ENCODE measurements at regions not wholly inside any gene's neighbourhood (a gene's known extent, or its start where the extent isn't known, plus 50 kb on each side); places are given as distances from the start of the nearest gene placed in this dataset.
"Not testable (repeated sequence)": the region's sequence is repeated elsewhere in the genome, so short reads cannot be mapped to it uniquely, and the experiment has no call there.

- no peak for DNase-seq (ENCODE audit: low read depth)
These were observed 50.0 kb upstream of the RASGRP1 start for GRCh38 chr15:38614621-38615020.

- no peak for DNase-seq (ENCODE audit: low read depth)
These were observed 53.2 kb upstream of the RASGRP1 start for GRCh38 chr15:38617831-38618230.

DNA sequence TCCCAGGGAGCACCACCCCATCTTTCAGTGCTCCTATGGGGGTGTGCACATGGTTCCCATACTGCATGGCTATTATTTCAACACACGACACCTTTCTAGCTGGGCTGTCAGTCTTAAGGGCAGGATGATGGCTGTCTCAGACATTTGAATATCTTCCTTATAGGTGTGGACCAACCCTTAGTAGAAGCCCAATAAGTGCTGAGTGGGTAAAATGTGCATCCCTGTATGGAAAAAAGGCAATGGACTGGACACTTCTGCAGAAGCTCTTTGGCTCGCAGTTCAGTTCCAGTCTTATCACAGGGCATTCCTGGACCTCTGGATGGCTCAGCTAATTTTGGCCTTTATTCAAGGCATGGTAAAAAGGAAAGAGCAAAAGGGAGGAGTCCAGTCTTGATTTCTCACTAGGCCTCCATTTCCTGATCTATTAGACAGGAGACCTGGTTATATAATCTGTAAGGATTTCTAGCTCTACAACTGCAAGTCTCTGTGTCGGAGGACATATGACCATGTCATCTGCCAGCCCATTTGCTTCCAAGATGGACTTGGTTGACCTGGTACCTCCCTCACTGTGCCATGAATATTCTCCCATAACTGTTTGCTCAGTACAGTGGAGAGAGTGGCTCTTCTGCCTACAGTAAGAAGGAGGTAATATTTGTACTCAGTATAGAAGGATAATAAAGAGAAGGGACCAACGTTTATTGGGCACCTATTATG is 53.8 kb upstream of the RASGRP1 start:
- no peak for DNase-seq (ENCODE audit: low read depth)

DNA sequence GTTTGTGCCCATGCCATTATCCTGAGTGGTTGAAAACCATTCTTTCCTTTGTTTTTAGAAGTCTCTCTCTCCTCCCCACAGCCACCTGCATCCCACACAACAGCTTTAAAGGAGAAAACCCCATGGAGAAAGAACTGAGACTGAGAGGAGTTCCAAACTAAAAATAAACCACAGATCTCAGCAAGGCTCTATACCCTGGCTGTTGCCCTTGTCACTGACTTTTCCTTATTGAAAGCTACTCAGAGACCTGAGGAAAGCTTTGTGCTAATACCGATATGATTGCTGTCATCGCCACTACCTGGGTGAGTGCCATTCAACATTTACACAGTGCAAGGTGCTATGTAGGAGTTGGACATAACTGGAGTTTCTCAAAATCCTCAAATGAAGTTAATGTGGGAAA is 55.5 kb upstream of the RASGRP1 start:
- DNase-seq (ENCODE audit: low read depth) = no peak

GRCh38 chr15:38620851-38621594 is 56.4 kb upstream of the RASGRP1 start:
- DNase-seq (ENCODE audit: low read depth) = no peak

DNA sequence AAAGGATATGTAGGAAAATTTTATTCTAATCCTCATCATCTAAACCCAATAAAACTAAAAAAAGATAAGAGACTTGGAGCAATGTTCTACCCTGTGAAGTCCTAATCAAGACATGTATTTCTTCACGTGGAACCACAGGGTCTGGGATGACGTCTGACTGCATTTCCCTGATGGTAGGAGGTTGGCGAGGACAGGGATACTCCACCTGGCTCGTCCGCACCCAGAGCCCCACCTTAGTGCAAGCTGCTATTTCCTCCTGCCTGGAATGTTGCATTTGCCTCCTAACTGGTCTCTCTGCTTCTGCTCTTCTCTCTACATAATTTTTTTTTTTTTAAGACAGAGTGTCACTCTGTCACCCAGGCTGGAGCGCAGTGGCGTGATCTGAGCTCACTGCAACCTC is 57.7 kb upstream of the RASGRP1 start:
- no peak for DNase-seq (ENCODE audit: low read depth)

DNA sequence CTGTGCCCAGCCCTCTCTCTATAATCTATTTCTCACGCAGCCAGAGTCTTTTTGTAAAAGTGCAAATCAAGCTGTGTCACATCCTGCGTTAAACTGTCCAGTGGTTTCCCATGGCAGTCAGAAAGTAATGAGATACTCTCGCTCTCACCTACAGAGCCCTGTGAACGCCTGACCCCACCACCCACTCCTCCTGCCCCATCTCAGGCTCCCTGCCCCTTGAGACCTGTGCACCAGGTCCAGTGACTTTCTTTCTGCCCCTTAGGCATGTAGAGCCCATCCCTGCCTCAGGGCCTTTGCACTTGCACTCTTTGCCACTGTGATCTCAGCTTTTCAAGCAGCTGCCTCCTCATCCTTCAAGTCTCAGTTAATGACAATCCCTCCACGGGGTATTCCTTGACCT is 58.3 kb upstream of the RASGRP1 start:
- no peak for DNase-seq (ENCODE audit: low read depth)

GRCh38 chr15:38623744-38624143 is 59.1 kb upstream of the RASGRP1 start:
- DNase-seq (ENCODE audit: low read depth) = no peak

DNA sequence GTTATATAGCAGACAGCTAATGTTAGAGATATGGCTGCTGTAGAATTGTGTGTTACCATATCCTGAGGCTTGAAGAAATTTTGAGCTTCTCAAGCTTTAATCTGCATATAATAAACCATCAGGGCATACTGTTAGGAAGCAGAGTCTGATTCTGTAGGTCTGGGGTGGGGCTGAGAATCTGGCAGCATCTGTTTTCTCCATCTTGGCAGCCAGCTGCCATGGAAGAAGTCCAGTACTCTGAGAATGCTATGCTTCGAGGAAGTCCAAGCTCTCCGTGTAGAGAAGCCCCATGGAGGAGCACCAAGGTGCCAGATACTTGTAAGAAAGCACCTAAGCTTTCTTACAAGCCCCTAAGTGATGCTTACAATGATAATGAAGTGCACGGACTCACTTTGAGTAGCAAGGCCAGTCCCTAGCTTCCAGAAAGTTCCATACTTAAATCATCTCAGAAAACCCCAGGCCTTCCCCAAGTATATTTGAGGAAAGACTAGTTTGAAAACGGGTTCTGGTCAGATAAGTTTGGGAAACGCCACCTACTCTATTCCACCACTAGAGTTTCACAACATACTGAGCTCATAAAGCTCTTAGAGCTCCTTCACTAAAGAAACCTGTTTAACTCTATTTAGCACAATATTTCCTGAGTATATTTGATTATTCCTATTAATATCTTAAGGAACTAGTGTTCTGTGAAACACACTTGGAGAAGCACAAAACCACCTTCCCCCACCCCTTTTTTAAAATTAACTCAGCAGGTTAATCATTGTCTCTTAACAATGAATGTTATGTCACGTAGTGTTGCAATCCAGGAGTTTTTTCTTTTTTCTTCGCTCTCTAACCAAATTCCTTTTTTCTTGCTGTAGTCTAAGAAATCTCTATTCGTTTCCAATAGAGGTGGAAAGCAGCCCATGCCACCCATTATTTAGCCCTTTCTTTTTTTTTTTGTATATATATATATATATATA is 59.9 kb upstream of the RASGRP1 start:
- DNase-seq (ENCODE audit: low read depth) = no peak

DNA sequence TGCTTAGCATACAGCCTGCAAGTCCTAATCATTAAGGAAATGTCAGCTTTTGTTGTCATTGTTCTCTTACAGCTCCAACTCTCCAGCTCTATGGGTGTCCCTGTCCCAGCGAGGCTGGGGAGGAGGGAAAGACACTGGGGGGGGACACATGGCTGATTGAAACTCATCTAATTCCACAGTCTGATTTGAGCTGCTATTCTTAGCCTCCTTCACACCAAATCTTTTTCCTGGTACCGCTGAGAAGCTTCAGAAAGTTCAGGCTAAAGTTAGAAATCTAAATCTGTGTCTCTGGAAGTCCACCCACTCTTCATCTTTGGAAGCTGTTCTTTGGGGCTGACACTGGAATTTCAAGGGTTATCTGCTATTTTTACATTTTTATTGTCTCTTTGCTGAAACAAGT is 61.3 kb upstream of the RASGRP1 start:
- no peak for DNase-seq (ENCODE audit: low read depth)

DNA sequence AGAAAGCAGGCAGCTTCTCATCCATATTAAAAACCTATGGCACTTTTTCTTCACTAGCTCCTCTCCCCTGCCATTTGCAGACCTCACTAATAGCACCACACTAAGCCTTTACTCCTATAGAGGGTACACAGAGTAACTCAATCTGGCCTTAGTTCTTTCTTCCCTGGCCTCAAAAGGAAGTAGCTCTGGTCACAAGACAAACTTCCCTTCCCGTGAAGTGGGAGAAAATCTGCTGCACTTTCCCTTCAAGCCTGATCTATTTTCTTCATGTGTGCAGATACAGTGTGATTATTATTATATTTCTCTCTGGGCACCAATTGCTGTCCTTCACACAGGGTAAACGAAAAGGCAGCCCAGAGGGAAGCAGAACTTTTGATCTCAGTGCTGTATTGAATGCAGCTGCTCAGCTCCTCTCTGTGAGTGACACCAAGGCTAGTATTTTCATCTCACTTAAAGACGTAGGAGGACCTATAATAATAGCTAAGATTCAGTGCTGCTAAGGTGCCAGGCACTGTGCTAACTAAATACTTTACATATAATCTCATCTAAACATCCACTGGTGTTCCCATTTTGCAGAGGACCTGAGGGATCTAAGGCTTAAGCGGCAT is 61.9 kb upstream of the RASGRP1 start:
- no peak for DNase-seq (ENCODE audit: low read depth)

- DNase-seq (ENCODE audit: low read depth) = no peak
These were observed 63.2 kb upstream of the RASGRP1 start for GRCh38 chr15:38627689-38628277.

- no peak for DNase-seq (ENCODE audit: low read depth)
These were observed 66.8 kb upstream of the RASGRP1 start for GRCh38 chr15:38631119-38632075.

DNA sequence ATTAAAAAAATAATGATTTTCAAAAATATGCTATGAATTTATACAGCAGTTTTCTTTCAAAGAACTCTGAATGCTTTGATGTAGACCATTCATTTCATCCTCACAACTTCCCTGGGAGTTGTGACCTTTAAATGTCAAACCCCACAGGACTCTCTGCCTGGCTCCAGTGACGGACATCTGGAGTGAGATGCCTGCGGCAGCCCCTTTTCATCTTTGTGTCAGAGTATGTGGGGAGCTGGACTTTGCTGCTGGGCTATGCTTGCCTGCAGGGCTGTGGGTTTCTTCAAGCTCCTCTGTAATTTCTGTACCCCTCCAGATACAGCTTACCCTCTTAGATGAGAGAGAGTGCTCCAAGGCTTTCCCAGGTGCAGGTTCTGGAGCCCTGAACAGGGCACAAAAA is 70.6 kb upstream of the RASGRP1 start:
- DNase-seq (ENCODE audit: low read depth) = no peak

DNA sequence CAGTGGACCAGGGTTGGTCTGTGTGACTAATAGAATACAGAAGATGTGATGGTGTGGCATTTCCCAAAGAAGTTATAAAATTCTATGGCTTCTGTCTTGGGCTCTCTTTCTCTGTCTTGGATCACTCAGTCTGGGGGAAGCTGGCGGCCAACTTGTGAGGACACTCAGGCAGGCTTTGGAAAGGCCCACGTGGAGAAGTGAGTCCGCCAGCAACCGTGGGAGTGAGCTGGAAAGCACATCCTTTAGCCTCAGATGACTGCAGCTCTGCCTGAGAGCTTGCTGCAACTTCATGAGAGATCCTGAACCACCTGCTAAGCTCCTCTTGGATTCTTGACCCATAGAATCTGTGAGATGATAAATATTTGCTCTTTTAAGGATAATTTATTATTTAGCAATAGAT is 72.0 kb upstream of the RASGRP1 start:
- DNase-seq (ENCODE audit: low read depth) = no peak

DNA sequence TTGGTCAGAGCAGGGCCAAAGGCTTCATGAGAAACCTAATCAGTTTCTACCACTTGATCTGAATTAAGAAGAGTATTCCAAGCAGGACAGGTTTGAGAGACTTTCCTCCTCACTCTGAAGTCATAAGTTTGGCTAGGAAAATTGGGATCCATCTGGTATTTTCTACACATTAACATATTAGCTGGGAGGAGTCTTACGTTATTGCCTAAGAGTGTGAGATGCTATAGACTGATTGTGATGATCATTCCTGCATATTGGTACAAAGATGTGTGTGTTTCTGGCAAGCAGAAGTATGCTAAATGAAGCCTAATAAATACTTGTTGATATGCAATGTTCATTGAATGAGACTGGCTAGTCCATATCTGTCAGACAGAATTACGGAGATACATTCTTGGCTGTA is 73.5 kb upstream of the RASGRP1 start:
- DNase-seq (ENCODE audit: low read depth) = no peak

- no peak for DNase-seq (ENCODE audit: low read depth)
These were observed 74.2 kb upstream of the RASGRP1 start for GRCh38 chr15:38638811-38639210.

DNA sequence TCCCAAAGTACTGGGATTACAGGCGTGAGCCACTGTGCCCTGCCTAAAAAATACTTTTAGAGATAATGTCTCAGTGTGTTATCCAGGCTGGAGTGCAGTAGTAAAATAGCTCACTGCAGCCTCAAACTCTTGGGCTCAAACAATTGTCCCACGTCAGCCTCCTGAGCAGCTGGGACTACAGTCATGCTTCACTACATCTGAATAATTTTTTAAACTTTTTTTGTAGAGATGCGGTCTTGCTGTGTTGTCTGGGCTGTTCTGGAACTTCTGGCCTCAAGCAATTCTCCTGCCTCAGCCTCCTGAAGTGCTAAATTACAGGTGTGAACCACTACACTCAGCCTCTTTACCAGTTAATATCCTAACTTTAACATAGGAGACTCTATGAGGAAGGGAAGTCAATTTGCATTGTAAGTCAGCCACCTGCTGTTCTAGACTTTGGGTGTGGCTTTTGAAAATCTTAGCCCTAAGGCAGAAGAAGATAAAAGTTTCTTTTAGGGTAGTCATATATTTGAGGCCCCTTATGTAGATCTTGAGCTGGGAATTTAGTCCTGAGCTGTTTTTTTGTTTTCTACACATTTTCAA is 78.2 kb upstream of the RASGRP1 start:
- DNase-seq (ENCODE audit: low read depth) = no peak

GRCh38 chr15:38644353-38644752 is 79.7 kb upstream of the RASGRP1 start:
- DNase-seq (ENCODE audit: low read depth) = not testable (repeated sequence)

DNA sequence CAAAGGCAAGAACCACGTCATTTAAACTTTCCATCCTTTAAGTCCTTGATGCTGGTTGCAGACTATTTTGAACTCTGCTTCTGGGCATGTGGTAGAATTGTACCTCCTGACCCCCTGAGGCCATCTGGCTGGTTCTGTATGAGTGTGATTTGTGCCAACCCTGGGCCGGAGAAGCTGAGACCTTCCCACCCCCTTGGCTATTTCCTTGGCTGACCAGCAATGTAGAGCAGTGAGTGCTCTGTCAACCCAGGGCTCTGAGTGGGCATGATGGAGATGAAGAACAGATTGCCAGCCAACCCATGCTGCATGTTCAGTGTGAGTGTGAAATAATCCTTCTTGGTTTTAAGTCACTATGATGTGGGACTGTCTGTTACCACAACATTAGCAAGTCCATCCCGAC is 82.1 kb upstream of the RASGRP1 start:
- no peak for DNase-seq (ENCODE audit: low read depth)

Measured in activated gamma-delta T cell treated with anti-CD3 and anti-CD28 coated beads, Interleukin-2, amount 50 U/mL, for 16 hours (primary cell).